Psoas muscle (tissue), 7 donors: ENCODE measurements at regions not wholly inside any gene's neighbourhood (a gene's known extent, or its start where the extent isn't known, plus 50 kb on each side); places are given as distances from the start of the nearest gene placed in this dataset.

Source experiments
- ATAC-seq, 4 donors: fragments of 200-7000 bp; cut with Tn5 transposase; one replicate each; pipeline ENCODE4 v1.9.1; 2020; ENCODE audit warnings: moderate library complexity in 3 of 4, mild to moderate bottlenecking in 2 of 4
- DNase-seq, 2 donors: peaks; one replicate each; pipeline ENCODE4 v3.0.0-alpha.2; 2020
- H3K27ac ChIP-seq: fragments of 200-600 bp; one replicate; pipeline ENCODE4 v1.8.0; 2022
- H3K27me3 ChIP-seq, 3 donors: fragments of 200-600 bp in 1 of 3; one replicate each; pipeline versions ENCODE4 v1.6.1 to v1.8.0; 2013 to 2022; ENCODE audit warnings: low read length in 2 of 3, mild to moderate bottlenecking in 2 of 3, moderate library complexity in 1 of 3; ENCODE audit not compliant: insufficient read depth in 3 of 3
- H3K36me3 ChIP-seq, 2 donors: fragments of 200-600 bp in 1 of 2; one replicate each; pipeline versions ENCODE4 v1.6.1 to v1.8.0; 2013 to 2022; ENCODE audit warnings: low read depth in 1 of 2, mild to moderate bottlenecking in 1 of 2, moderate library complexity in 1 of 2; ENCODE audit not compliant: insufficient read depth in 1 of 2
- H3K4me1 ChIP-seq: fragments of 200-600 bp; one replicate; pipeline ENCODE4 v1.8.0; 2022
- H3K4me3 ChIP-seq: fragments of 200-600 bp; one replicate; pipeline ENCODE4 v1.8.0; 2022; ENCODE audit warnings: mild to moderate bottlenecking
- H3K9me3 ChIP-seq: fragments of 200-600 bp; one replicate; pipeline ENCODE4 v1.8.0; 2022
- CTCF ChIP-seq: fragments of 200-600 bp; IDR thresholded peaks from one replicate; pipeline ENCODE4 v1.8.0; 2022; ENCODE audit warnings: antibody characterized with exemption
- WGBS, 3 donors: extraction: QIAGEN DNeasy Blood & Tissue Kit; methylation state at CpG; one replicate each; pipeline versions ENCODE4 v1.1.6 to v1.1.7; 2013; 5-methylcytosine and 5-hydroxymethylcytosine counted together
- intact Hi-C, 2 donors: fragments of 100-400 bp; cut with DNase I; formaldehyde crosslinking; loops; one replicate each; pipeline versions ENCODE4 v1.11.0 to v1.14.2; 2022
- donor health status: healthy with polysubstance abuse.
- donor health status: DM: no; HTN: no; CAD: no; lungs with moderate emphysema.
- donor health status: Bipolar disorder and iron deficiency.
- donor health status: healthy.
- donor health status: DM: yes; HTN: yes; CAD: no.
- donor health status: DM: no; HTN: no; CAD: no.
- donor health status: DM: yes; HTN: yes; CAD: no.

DNA sequence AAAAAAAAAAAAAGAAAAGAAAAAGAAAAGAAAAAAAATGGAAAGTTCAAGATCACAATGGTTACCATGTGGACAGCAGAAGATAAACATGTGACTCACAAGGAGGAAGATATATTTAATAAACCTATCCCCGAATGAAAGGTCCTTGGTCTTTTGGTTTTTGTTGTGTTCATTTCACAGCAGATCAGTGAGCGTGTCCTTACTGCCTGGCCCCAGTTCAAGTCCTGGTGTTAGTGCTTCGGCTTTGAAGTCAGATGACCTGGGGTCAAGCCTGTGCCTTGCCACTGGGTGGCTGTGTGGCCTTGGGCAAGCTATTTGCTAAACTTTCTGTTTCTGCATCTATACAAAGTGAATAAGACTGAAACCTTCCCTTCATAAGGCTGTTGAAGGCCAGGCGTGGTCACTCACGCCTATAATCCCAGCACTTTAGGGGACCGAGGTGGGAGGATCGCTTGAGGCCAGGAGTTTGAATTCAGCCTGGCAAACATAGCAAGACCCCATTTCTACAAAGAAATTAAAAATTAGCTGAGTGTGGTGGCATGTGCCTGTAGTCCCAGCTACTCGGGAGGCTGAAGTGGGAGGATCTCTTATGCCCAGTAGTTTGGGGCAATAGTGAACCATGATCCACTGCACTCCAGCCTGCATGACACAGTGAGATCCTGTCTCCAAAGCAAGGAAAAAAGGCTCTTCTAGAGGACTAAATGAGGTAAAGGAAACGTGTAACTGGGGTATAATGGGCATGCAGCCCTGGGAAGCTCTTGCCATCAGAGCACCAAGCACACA is 94.5 kb upstream of the SPATA31D4 start:
- no peaks in the 10 kb centered on the region for H3K36me3 ChIP-seq
- H3K27ac ChIP-seq, result no peak overlapping the region
- H3K4me3 ChIP-seq, result no peak overlapping the region
- H3K9me3 ChIP-seq, result no peaks in the 10 kb centered on the region
- DNase-seq, result no peak
- TF ChIP-seq CTCF, result no peak
- WGBS, 3 donors, result 76 to 77% (median 77%) methylated on average over 9 of the region's 9 CpGs
- no peaks in the 10 kb centered on the region for H3K27me3 ChIP-seq
- no peaks in the 10 kb centered on the region for H3K4me1 ChIP-seq
- intact Hi-C loops, result no loop called here
- no peak for ATAC-seq

DNA sequence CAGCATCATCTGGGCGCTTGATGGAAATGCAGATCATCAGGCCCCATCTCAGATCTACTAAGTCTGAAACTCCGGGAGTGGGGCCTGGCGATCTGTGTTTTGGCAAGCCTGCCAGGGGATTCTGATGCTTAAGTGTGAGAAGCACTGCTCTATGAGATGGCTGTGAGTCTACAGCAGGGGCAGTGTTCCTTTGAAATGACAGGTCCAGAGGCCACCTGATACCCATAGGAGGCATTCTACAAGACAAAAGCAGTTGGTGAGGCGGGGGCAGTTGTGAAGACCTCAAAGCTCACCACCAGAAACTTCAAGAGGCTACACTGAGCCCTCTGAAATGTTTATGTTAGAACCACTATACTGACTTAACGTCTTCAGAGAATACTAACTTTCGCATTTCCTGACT is 86.9 kb upstream of the SPATA31D4 start:
- no peak for DNase-seq
- Histone ChIP-seq H3K4me1 (no peaks in the 10 kb centered on the region), H3K36me3 (no peaks in the 10 kb centered on the region), H3K27ac (no peak overlapping the region), H3K4me3 (no peak overlapping the region), H3K9me3 (no peaks in the 10 kb centered on the region), H3K27me3 (no peaks in the 10 kb centered on the region)
- intact Hi-C loops, result loop anchor here in 1 of 2 donors (10.0 kb wide), 1 partner anchor 317 kb away; no protein-coding TSS in a partner anchor
- no peak for TF ChIP-seq CTCF
- ATAC-seq, result no peak
- 84 to 96% (median 92%) methylated on average over 6 of the region's 6 CpGs for WGBS, 3 donors

GRCh38 chr9:81844131-81844567 is 84.1 kb upstream of the SPATA31D4 start:
- H3K27ac ChIP-seq, result no peak overlapping the region
- ATAC-seq (no peak), DNase-seq (no peak)
- intact Hi-C loops, result loop anchor here in 1 of 2 donors (10.0 kb wide), 1 partner anchor 319 kb away; no protein-coding TSS in a partner anchor
- 96 to 98% (median 98%) methylated on average over 2 of the region's 2 CpGs for WGBS, 3 donors
- no peaks in the 10 kb centered on the region for H3K27me3 ChIP-seq
- no peaks in the 10 kb centered on the region for H3K36me3 ChIP-seq
- H3K4me1 ChIP-seq, result no peaks in the 10 kb centered on the region
- no peak for TF ChIP-seq CTCF
- H3K9me3 ChIP-seq, result no peaks in the 10 kb centered on the region
- H3K4me3 ChIP-seq, result no peak overlapping the region

DNA sequence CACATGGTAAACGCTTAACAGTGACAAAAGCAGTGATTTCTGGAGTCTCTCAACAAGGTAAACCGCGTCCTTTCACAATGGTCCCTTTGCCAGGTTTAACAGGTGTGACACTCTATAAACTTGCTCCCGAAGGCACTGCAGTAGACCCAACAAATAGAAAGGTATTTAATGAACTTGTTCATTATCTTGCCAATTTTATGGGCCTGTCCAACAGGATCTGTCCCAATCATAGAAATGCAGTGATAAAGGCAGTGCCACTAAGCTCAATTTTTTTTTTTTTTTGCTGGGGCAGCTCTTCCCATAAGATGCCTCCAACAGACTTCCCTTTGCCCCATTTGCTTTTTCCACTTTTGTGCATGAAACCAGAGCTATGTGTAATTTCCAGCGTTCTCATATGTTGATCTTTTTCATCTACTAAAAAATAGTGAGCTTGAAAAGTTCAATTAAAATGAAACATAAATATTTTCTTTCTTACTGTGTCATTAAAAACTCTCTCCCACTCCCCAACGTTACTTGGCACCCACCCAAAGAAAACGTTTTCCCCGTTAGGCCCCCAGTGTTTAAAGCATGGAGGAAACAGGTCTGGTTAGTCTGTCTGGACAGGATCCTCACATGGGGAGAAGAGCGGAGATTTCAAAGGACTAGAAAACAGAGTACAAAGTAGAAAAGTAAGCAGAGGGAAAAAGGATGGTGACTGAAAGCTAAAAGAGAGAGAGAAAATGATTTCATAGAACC is 80.9 kb upstream of the SPATA31D4 start:
- intact Hi-C loops, result loop anchor here in 1 of 2 donors (10.0 kb wide), 1 partner anchor 323 kb away; no protein-coding TSS in a partner anchor

More for the DNA sequence above, 80.9 kb upstream of the SPATA31D4 start:
- Histone ChIP-seq H3K36me3 (no peaks in the 10 kb centered on the region), H3K27ac (no peak overlapping the region), H3K9me3 (no peaks in the 10 kb centered on the region), H3K4me1 (peaks cover 9% of the 10 kb centered on the region), H3K4me3 (no peak overlapping the region), H3K27me3 (no peaks in the 10 kb centered on the region)
- WGBS, 3 donors, result 60 to 63% (median 60%) methylated on average over 9 of the region's 9 CpGs
- ATAC-seq (no peak), DNase-seq (no peak)
- TF ChIP-seq CTCF, result no peak
